T follicular helper cell (primary cell): ENCODE measurements at regions not wholly inside any gene's neighbourhood (a gene's known extent, or its start where the extent isn't known, plus 50 kb on each side); places are given as distances from the start of the nearest gene placed in this dataset.

Experiments used
- DNase-seq: peaks from one replicate; pipeline ENCODE4 v3.0.0-alpha.2; 2020; ENCODE audit warnings: low read depth

DNA sequence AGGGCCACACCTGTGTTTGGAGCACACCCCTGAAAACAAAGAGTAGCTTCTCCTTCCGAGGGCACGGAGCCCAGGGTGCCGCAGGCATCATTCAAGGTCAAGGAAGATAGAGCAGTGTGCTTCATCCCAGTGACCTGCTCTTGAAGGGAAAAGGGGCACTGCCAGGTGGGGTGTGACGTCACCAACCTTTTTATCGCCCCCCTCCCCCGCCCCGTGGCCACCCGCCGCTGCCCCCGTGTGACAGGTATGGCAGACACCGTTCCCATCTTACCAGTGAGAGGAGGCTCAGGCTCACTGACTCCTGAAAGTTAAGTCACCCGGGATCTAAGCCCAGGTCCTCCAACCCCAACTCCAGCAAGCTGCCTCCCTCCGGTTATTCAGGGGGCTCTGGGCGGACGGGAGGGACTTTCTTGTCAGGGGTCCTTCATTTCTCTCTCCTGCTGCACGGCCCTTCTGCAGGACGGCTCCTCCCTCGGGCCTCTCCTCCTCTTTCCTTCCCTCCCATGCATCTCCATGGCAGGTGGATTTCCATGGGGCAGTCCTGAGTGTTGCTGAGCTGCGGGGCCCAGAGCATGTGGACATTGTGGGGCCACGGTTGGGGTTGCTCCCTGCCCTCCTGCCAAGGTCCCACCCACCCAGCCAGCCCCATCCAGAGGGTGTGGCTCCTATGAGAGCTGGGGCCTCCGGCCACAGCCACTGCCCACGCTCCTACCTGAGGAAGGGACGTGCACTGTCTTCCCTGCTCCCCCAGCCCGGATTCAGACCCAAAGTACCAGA, 114.1 kb upstream of the HDAC4 start:
- no peak for DNase-seq

GRCh38 chr2:239512054-239512453, 111.2 kb upstream of the HDAC4 start:
- no peak for DNase-seq

GRCh38 chr2:239509373-239510143, 108.7 kb upstream of the HDAC4 start:
- DNase-seq = no peak

- no peak for DNase-seq
Measured at GRCh38 chr2:239508261-239508660, 107.4 kb upstream of the HDAC4 start.

- no peak for DNase-seq
Measured at GRCh38 chr2:239507576-239508258, 106.9 kb upstream of the HDAC4 start.

GRCh38 chr2:239506961-239507360, 106.1 kb upstream of the HDAC4 start:
- DNase-seq = no peak

DNA sequence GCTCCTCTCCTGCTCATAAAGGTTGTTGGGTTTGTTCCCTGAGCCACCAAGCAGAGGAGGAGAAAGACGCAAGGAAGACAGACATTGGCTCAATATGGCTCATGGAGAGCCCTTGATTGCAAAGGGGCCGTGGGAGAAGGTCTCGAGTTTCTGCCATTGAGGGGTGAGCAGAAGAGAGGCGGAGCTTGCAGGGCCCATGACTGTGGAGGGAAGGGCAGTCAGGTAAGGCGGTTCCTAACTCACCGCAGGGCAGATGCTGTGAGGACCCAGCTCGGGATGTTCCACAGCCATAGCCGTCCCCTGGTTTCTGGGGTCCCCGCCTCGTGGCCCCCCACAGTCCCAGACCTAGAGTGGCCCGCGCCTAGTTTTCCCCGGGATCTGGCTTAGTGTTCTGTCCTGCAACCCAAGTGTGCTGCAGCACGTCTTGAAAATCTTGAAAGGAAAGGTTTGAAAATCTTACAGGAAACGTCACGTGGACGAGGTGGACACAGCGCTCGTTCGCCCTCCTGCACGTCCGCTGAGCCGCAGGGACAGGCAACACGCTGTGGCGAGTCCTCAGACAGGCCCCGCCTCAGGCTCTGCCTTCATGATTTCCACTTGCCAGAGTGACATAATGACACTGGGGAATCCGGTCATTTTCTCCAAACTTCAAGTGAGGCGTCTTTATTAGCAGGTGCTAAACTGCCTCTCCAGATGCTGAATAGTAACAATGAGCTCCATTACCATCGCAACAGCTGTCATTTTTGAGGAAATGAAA, 105.5 kb upstream of the HDAC4 start:
- no peak for DNase-seq

DNA sequence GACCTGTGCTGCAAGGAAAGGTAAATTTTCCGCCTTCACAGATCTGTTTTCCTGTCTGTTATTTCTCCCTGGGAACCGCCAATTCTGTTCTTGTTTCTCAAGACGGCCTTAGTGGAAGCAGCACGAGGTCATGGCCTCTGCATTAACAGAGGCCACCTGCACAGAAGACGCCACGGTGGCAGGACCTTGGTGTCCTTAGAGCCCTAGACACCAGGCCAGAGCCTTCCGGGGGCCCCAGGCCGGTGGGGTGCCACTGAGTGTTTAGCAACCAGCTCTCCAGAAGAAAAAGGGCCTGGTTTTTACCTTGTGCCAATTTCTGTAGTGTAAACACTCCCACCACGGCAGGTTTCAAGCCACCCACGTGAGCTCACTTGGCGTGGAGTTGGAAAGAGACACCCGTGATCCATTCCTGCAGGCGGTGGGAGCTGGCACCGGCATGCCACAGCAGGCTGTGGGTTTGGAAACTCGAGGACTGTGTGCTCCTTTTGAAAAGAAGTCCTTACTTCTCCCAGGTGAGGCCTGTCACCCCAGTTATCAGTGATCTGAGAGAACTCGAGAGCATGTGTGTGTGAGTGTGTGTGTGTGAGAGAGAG, 103.9 kb upstream of the HDAC4 start:
- no peak for DNase-seq

DNA sequence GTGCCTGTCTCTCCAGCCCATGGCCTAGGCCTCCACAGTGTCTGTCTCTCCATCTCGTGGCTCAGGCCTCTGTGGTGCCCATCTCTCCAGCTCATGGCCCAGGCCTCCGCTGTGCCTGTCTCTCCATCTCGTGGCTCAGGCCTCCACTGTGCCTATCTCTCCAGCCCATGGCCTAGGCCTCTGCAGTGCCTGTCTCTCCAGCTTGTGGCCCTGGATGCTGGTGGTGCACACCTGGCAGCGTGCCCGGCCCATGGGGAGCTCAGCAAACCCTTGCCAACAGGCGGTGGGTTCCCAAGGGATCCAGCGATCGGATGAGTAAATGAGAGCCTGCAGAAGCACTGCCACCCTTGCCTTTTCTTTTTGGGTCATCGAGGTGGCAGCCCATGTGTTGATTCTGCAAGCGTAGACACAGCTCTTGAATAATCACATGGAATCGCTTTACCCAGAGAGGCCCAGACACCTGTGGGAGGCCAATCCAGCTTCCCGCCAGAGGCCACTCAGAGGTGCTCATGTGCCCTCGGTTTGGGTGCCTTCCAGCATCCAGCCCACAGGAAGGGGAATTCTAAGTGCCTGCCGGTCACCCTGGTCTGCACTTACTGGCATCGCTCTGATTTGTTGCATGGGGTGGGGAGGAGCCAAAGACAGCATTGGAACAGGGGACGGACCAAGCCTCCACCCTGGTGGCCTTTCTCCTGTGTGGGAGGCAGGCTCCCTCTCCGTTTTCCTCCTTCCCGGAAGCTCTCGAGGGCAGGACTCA, 101.8 kb upstream of the HDAC4 start:
- DNase-seq = no peak

GRCh38 chr2:239500574-239501550, 100.0 kb upstream of the HDAC4 start:
- DNase-seq = no peak

DNA sequence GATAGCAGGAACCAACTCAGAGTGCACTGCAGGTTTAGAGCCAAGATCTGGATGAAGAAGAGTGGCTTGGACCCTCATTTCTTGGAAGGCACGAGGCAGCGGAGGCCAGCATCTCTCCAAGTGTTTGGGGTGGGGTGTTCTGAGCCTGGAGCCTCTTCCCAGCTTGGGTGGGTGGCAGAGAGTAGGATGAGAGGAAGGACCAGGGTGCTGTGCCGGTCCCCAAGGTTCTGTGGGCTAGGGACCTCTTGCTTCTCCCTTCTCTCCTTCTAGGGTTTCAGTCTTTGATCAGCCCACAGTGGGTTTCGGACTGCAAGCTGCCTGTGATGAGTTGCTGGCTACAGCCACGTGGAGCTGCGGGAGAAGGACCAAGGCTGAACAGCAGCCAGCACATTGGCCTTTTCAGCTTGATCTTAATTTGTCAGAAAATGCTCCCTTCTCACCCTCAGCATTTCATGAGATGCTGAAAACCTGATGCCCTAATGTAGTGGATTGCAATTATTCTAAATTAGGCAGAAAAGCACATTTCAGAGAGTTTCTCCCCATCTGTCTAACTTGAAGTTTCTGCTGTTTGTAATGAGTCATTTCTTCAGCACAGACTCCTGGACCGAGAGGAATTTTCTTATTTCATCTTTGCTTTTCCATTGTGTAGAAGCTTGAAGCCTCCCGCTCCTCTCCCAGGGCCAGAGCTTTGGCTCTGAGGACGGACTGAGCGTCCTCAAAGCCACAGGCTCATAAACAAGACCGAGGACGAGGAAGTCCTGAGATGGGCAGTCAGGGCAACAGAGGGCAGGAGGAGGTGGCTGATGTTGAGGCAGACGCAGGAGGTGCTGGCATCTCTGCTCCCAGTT, 99.1 kb upstream of the HDAC4 start:
- DNase-seq = no peak

- DNase-seq = no peak
Measured at GRCh38 chr2:239498981-239499634, 98.3 kb upstream of the HDAC4 start.

DNA sequence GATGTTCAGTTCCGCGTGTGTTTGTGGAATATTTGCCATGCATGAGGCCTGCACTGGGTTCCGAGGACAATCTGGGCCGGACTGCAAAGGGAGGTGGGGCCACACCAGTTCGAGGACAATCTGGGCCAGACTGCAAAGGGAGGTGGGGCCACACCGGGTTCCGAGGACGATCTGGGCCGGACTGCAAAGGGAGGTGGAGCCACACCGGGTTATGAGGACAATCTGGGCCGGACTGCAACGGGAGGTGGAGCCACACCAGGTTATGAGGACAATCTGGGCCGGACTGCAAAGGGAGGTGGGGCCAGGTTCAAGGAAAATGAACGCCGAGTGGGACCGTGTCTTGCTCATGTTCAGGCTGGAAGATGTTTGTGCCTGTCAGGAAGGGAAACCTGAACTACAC, 97.8 kb upstream of the HDAC4 start:
- DNase-seq = no peak

DNA sequence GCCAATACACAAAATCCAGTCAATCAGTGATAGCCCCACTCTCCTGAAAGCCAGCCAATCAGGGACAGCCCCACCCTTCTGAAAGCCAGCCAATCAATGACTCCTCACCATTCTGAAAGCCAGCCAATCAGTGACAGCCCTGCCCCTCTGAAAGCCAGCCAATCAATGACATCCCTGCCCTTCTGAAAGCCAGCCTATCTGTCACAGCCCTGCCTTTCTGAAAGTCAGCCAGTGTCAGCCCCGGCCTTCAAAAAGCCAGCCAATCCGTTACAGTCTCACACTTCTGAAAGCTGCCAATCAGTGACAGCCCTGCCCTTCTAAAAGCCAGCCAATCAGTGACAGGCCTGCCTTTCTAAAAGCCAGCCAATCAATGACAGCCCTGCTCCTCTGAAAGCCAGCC, 95.9 kb upstream of the HDAC4 start:
- DNase-seq = no peak

- DNase-seq = no peak
Measured at GRCh38 chr2:239495791-239496233, 95.0 kb upstream of the HDAC4 start.

DNA sequence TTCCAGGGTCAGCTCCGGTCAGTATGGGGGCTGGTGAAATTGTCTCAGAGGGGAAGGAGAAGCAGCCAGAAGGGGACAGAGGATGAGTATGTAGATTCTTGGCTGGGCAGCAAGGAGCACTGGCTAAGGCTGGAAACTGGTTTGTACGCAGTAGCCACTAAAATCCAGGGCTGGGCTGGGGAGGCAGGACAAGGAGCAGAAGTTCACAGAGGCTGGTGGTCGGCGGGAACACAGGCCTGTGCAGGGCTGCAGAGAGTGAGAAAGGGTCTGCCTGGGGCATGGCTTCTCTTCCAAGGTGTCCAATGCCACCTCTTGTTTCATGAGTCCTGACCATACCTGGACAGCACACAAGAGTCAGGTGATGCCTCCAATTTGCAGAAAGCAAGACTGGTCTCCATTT, 94.4 kb upstream of the HDAC4 start:
- DNase-seq = no peak

DNA sequence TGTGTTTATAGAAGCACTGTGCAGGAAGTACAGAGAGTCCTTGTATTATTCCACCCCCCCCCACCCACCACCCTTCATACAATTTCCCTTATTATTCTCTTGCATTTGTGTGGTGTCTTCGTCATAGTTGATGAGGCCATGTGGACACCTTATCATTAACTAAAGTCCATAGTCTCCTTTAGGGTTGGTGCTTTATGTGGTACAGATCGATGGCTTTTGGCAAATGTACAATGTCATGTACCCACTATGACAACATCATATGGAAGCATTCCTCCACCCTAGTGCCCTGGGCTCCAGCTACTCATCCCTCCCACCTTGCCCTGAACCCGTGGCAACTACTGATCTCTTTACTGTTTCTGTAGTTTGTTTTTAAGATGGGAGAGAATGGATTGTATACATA, 93.8 kb upstream of the HDAC4 start:
- no peak for DNase-seq

- DNase-seq = no peak
Measured at GRCh38 chr2:239489481-239489880, 88.7 kb upstream of the HDAC4 start.
